HTR-8/SVneo (cell line): ENCODE measurements at regions not wholly inside any gene's neighbourhood (a gene's known extent, or its start where the extent isn't known, plus 50 kb on each side); places are given as distances from the start of the nearest gene placed in this dataset.

Experiments used
- DNase-seq: peaks from one replicate; pipeline ENCODE4 v3.0.0; 2011; ENCODE audit warnings: low spot score, mixed read lengths; ENCODE audit not compliant: insufficient read length
- FAIRE-seq: peaks from 2 replicates; lab custom pipeline; 2011; peaks lifted over from hg19 to GRCh38; lab: Jason Lieb, UNC

DNA sequence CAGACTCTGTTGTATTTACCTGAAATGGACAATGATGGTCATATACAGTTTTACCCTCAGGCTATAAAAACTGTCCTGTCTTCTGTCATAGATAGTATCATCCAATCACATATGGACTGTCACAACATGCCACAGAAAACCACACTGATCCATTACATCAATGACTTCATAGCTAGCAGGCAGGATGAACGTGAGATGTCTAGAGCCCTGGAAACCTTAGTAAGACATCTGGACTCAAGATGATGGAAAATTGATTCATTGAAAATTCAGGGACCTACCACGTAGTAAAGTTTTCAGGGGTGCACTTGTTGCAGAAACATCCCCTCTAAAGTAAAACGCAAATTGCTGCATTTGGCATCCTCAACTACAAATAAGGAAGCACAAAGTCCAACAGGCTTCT is 284.4 kb upstream of the RGMB start:
- DNase-seq (no peak), FAIRE-seq (no peak)

DNA sequence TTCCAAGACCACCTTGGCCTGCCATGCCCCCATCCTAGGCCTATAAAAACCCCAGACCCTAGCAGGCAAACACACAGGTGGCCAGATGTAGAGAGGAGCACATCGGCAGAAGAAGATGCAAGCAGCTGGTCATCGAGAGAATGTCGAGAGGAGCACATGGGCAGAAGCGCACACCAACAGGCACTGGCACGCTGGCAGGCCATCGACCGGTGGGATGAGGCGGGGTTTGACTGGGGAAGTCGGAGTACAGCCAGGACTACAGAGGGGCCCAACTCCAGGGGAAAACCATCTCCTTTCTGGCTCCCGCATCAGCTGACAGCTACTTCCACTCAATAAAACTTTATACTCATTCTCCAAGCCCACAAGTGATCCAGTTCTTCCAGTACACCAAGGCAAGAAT is 283.1 kb upstream of the RGMB start:
- FAIRE-seq (no peak), DNase-seq (no peak)

DNA sequence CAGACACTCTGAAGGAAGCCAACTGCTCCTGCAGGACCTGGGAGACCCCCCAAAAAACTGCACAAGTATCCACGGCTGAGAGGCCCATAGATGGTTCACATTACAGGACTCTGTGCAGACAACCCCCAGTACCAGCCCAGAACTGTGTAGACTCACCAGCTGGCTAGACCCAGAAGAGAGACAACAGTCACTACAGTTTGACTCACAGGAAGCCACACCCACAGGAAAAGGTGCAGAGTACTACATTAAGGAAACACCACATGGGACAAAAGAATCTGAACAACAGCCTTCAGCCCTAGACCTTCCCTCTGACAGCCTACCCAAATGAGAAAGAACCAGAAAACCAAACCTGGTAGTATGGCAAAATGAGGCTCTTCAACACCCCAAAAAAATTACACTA is 281.2 kb upstream of the RGMB start:
- DNase-seq, result no peak

DNA sequence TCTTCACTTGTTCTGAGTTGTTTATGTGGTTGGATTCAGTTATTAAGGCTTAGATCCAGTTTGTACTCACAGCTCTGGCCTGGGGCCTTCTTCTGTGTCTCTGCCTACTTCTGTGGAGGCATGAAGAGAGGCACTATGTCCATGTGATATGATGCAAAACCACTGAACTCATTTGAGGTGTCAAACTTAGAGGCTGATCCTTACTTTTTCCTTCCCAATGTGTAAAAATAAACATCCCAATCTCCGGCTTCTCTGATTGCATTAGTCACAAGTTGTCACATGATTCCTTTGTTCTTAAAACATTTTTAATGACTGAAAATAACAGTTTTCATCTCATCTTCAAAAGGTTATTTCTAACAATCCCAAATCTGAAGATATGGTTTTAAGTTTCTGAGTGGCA is 276.0 kb upstream of the RGMB start:
- FAIRE-seq (no peak), DNase-seq (no peak)

More for the DNA sequence above, 281.2 kb upstream of the RGMB start:
- FAIRE-seq, result no peak

DNA sequence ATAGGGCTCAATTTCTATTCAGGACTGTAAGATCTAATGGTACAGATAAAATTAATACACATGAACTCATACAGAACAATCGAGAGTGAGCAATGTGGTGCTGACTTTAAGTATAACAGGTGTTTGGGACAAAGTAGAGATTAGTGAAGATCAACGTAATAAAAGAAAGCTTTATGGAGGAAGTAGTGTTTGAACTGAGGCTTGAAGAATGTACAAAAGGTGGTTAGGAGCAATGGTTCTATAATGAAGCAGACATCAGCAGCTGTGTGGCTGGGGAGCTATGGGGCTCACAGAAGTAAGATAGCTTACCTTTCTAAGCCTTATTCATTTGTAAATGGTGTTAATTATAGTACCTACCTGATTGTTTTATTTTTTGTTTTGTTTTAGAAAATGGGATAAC is 275.4 kb upstream of the RGMB start:
- FAIRE-seq, result no peak

DNA sequence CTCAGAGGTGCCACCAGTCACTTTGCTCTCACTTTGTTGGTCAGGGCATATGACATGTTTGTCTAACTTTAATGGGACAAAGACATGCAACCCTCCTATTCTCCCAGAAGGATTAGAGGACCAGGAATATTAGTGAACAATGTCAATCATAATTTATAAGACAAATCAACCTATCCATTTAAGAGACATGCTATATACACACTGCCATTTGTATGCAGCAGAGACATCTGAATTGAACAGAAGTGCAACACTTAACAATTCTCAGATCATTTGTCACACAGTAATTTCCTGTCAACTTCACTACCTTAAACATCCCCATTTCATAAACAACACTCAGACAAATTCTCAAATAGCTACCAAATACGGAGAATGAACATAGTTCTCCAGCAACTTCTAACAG is 273.6 kb upstream of the RGMB start:
- no peak for DNase-seq

More for the DNA sequence above, 275.4 kb upstream of the RGMB start:
- no peak for DNase-seq

DNA sequence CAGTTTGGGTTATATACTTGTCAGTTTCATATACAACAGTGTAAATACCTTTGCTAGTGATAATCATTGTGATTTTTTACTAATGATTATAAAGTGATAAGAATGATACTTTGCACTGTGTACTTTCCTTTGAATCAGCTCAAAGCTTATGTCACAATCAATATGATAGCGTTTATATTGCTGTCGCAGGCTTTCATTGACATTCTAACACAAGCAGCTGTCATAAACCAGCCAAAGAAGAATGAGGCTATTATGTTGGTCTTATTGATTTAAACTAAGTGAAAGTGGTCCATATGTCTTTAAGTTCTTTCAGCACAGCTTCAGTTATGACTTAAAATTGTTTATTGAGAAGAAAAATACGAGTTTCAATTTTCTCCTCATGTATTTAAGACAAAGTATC is 272.7 kb upstream of the RGMB start:
- DNase-seq, result no peak
- no peak for FAIRE-seq

More for the DNA sequence above, 273.6 kb upstream of the RGMB start:
- FAIRE-seq, result no peak

DNA sequence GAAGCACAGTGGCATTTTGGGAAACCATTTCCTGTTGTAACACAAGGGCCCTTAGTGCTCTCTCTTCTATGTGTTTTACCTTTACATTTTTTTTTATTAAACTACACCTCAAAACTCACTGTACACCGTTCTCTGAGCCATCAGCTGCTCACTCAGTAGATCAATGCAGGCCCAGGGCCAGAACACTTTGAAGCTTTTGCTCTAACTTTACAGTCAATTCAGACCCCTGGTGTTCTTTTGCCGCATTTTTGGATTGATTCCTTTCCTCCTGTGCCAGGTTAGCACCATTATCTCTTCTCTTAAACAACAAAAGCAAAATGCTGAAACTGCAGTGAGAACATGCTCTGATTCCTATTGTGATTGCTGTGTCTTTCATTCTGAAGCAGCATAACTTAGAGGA is 269.8 kb upstream of the RGMB start:
- DNase-seq, result no peak

DNA sequence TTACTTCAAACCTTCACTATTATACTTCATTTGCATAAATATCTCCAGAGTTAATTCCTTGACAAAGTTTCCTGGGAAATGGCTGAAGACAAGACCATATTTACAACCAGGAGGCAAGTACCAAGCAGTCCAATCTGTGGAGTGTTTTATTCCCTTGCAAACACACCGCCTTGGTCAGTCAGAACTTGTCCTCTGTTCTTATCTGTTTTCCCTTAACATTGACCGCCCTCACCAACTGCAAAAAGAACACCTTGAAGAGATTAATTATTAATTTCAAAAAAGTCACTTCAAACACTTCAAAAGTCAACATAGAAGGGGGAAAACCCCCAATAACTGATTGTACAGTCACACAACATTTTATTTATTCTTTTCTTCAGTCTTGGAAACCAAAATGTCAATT is 269.0 kb upstream of the RGMB start:
- DNase-seq, result no peak
- no peak for FAIRE-seq

More for the DNA sequence above, 269.8 kb upstream of the RGMB start:
- no peak for FAIRE-seq

DNA sequence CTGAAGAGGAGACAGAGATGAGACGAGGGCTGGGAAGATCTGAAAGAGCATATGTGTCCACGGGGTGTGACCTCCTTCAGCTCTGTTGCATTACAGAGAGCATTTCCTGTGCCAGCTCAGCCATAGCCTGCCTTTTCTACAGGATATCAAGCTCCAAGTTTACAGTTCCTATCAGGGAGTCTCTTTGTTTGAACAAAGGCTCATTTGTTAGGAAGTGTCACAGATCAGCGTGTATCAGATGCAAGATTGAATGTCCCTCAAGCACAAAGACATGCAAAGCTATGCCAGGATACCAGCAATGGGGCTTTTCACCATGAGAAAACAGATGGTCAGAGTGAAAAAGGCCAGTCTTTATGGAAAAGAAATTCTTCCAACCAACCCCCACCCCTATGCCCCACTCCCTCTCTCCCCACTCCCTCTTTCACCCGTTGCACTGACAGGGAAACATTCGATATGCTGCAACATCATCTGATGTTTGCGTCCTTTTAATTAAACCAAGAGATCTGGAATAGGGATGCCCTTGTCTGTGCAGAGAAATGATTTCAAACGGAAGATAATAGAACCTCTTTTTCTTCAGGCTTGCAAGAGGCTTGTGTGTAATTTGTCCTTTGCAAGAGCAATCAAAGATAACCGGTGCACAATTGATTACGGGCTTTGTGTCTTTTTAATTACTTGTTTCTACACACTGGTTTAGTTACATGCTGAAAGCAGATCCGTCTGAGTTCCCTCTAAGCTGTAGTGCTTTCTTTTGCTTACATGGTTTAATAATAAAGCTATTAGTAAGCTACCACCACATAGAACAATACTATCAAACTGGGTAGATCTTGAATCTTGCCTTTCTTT is 263.1 kb upstream of the RGMB start:
- DNase-seq (no peak), FAIRE-seq (no peak)

DNA sequence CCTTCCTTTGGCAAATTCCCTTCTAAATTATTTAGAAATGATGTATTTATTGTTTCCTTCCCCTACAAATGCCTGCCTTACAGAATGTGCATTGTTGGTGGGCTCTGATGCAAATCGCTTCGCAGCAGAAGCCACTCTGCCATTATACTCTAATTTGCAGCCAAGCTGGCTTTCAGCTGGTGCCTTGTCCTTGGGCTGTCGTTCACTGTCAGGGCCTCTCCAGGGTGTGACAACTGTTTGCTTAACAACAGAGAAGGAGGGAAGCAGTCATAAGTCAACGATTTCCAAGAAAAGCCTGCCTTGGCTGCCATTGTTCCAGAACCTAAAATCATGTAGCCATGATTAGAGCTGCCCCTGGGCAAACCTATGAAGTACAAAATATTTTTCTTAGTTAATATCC is 260.1 kb upstream of the RGMB start:
- FAIRE-seq, result no peak
- DNase-seq, result no peak

DNA sequence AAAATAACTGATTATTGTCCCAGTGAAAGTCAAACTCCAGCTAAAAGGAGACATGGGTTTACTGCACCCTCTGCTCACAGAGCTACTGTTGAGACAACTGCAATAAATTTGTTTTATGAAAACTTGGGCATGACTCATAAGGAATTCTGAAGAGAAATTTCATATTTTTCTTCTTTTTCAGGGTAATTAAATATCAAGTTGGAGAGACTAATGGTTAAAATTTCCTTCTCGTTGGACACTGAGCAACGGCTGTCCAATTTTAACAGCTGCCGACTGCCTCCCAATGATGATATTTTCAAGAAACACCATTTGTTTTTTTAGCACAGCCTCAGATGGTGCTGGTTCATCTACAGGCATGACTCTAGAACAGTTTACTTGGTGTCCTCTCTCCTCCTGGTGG is 259.2 kb upstream of the RGMB start:
- FAIRE-seq (no peak), DNase-seq (no peak)

DNA sequence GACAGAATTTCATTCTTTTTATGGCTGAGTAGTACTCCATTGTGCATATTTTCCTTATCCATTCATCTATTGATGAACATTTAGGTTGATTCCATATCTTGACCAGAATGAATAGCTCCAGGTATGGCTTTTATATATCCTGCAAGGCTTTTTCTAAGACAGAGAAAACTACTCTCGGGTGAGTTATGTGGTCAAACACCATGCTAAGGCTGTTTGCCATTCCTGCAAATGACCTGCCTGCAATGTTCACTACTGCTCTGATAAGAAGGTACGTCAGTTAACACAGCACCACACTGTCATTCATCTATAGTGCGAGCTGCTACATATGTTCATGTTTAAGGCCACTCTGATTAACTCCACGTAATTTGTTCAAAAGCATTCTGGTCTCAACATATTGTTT is 256.8 kb upstream of the RGMB start:
- DNase-seq (no peak), FAIRE-seq (no peak)

DNA sequence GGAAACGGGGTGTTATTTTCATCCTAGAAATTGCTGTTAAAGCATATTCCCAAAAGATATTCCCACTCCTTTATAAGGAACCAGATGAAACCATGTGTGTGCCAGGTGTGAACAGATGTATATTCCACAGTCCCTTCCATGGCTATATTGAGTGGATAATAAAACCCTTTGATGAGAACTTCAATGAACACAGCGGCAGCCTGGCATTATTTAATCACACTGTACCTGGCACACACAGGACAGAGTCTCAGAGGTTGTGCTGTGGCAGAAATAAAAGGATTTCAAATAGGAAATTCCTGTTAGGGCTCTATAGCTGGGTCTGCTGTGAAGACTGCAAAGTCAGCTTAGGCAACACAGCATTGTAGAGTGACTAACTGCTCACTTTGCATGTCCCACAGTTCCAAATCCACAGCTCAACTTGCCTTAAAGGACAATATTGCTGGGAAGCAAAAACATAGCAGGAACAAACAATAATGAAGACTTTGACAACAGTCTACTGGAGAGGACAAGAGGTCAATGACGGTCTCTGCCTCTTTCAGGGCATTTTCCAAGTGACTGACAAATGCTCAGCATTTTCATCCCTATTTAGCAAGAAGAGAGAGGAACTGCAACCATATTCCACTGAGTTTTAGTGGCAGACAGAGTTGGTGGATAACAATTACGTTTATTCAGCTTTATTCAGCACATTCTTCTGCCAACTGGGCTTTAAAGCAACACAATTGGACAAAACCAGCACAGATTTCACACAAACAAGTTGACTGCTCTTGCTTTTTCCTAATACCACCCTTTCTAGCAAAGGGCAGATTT is 255.7 kb upstream of the RGMB start:
- no peak for DNase-seq
- FAIRE-seq, result no peak

DNA sequence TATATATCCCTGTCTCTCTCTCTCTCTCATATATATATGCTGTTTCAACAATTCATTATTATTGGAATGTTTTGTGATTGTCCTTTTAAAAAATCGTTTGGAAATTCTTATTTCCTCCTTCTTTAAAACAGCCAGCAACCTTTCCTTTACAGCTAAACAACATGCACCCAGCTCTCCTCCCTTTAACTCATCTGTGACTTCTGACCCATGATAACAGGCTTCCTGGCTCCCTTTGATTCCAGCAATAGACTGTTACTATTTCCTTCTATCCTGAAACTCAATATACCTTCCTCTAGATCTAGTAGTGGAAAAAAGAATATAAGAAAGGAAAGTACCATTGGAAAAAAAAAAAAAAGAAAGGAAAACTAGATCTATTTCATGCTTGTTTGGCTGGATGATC is 254.7 kb upstream of the RGMB start:
- DNase-seq (no peak), FAIRE-seq (no peak)

DNA sequence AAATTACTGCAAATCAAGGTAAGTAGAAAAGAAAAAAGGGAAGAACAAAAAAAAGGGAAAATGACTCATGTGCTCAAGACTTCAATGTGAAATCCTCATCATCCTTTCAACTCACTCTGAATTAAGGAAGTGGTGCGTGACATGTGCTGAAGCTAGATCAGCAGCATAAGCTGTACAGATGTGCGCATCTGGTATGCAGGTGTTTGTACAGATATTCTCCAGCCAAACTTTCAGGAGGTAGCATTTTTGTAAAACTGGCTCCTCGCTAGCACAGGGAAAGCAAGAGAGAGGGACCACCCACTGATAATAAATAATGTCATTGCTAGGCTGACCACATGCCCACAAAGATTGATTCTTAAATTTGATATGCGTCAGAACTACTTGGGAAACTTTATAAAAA is 253.9 kb upstream of the RGMB start:
- DNase-seq (no peak), FAIRE-seq (no peak)

DNA sequence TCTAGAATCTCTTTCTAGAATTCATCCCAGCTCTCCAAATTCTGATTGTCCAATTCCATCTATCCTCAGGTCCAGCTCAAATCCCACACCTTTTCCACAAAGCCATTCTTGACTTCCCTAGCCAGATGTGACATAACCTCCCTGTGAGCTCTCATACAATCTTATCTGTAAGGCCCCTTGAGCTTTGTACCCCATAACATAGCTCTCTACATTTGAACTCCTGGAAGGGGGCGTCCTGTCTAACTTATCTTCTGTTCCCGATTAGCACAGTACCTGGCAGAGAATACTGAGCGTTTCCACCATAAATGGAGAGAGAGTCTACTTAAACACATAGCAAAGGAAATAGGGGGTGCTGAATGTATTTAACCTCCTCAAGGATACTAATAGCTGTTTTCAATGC is 251.6 kb upstream of the RGMB start:
- DNase-seq (no peak), FAIRE-seq (no peak)

DNA sequence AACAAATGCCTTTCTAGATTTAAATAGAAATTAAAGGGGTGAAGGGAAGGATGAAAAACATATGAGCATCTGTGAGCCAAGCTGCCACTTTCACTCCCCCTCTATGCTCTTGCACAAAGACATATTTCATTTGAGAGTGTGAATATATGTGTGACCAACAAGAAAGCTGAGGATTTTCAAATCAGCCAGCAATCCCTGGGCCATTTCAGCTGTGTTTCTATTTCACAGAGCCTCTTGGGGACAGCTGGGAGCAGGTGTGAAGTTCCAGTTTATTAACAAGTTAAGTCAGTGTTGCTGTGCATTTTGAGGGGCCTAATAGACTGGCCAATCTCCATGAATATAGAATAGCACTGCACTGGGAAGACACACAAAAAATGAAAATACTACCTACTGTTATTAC is 248.7 kb upstream of the RGMB start:
- DNase-seq (no peak), FAIRE-seq (no peak)

DNA sequence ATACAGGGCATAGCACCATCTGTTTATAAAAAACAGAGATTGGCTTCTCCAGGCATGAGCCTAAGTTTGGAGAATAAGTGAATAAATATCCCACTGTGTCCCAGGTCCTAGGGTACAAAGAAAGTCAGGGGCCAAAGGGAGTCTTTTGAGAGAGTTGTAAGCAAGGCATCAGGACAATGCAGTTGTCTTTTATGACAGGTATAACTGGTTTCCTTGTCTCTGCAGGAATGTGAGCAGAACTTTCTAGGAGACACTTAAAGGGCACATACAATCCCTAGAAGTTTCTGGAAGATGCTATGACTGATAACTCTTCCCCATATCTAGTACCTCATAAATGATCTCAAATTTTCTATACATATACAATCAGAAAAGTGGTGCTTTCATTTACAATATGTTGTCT is 245.6 kb upstream of the RGMB start:
- FAIRE-seq (no peak), DNase-seq (no peak)

DNA sequence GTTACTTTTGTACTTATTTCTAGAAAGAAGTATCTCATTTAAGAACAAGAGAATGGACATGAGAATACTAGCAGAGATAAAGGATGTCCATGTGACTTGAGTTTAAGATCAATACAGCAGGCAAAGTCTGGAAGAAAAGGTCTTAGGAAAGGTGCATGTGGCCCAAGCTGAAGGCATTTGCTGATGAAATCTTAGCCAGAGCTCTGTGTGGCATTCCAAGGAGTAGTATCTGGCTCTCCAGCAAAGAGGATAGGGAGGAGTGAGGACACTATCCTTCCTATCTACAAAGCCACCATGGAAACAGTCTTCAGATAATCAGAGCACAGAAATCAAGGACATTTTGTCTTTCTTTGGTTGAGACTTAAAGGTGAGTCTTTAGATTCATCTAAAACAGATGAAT is 244.1 kb upstream of the RGMB start:
- FAIRE-seq, result no peak
- DNase-seq, result no peak

DNA sequence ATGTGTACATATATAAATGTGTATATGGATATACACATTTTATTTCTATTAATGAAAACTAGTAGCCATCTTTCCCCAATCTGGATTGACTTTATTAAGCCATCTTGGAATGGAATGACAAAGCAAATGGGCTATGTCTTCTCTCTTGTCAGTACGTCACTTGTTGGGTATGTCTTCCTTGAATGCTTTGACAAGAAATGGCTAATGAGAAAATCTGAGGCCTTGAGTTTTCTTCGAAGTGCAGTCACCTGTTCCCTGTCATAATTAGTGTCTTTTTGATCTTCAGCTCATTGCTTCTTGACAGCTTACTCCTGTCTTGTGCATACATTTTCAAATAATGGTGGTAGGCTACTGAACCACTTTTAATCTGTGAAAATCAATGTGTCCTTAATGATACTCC is 243.2 kb upstream of the RGMB start:
- DNase-seq (no peak), FAIRE-seq (no peak)

DNA sequence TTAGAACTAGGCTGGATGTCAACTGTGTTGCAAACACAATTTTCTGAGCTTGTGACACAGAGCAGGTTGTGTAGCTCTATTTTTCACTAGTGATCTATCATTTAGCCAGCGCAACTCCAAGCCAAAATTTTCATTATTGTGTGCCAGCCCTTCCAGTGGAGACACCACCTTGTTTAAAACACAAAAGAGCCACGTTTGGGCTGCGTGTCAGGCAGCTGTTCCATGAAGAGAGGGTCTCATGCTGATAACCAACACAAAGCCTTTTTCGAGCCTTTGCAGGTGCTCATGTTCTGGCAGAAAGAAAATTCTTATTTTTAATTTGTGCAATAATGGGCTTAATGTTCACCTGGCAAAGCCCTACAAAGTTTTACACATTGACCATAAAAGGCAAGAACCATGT is 237.6 kb upstream of the RGMB start:
- DNase-seq (no peak), FAIRE-seq (no peak)
